ENCODE measurements at regions not wholly inside any gene's neighbourhood (a gene's known extent, or its start where the extent isn't known, plus 50 kb on each side); places are given as distances from the start of the nearest gene placed in this dataset.
"Not testable (repeated sequence)": the region's sequence is repeated elsewhere in the genome, so short reads cannot be mapped to it uniquely, and the experiment has no call there.

DNA sequence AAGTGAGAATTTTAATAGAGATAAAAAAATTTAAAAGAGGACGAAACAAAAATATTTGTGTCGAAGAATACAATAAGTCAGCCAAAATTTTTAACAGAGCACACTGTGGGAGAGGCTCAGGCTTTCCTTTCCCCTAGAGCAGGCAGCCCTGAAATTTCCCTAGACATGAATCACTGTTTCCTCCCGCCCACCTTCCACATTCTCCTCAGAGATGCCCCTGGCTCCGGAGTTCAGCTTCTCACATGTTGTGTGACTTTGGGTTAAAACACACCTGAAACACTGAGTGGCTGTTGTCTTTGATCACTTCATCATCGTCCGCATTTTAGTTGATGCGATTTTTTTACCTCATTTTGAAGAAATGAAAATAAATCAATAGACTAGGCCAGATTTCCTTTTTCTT lies 1183.8 kb downstream of the TMEM121 start:
- TF ChIP-seq BACH2 (CRISPR knock-in tag; IDR thresholded peaks at IDR 0.05; ENCODE audit: borderline replicate concordance); RARB (CRISPR knock-in tag; IDR thresholded peaks at IDR 0.05); OSR1 (CRISPR knock-in tag; IDR thresholded peaks at IDR 0.05); CREB5 (CRISPR knock-in tag; IDR thresholded peaks at IDR 0.05; ENCODE audit: low read depth); ZFP30 (CRISPR knock-in tag; IDR thresholded peaks at IDR 0.05); PPARA (CRISPR knock-in tag; IDR thresholded peaks at IDR 0.05; ENCODE audit: borderline replicate concordance); TOX (CRISPR knock-in tag; IDR thresholded peaks at IDR 0.05; ENCODE audit: borderline replicate concordance); ZNF70 (CRISPR knock-in tag; IDR thresholded peaks at IDR 0.05); TSHZ2 (CRISPR knock-in tag; IDR thresholded peaks at IDR 0.05); POU6F1 (CRISPR knock-in tag; IDR thresholded peaks at IDR 0.05; ENCODE audit: borderline replicate concordance, low read depth): not testable (repeated sequence)
- TF ChIP-seq, protein P1, sequence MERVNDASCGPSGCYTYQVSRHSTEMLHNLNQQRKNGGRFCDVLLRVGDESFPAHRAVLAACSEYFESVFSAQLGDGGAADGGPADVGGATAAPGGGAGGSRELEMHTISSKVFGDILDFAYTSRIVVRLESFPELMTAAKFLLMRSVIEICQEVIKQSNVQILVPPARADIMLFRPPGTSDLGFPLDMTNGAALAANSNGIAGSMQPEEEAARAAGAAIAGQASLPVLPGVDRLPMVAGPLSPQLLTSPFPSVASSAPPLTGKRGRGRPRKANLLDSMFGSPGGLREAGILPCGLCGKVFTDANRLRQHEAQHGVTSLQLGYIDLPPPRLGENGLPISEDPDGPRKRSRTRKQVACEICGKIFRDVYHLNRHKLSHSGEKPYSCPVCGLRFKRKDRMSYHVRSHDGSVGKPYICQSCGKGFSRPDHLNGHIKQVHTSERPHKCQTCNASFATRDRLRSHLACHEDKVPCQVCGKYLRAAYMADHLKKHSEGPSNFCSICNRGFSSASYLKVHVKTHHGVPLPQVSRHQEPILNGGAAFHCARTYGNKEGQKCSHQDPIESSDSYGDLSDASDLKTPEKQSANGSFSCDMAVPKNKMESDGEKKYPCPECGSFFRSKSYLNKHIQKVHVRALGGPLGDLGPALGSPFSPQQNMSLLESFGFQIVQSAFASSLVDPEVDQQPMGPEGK (CRISPR knock-in tag; IDR thresholded peaks at IDR 0.05; ENCODE audit: borderline replicate concordance): not testable (repeated sequence)
- TF ChIP-seq, protein P2, sequence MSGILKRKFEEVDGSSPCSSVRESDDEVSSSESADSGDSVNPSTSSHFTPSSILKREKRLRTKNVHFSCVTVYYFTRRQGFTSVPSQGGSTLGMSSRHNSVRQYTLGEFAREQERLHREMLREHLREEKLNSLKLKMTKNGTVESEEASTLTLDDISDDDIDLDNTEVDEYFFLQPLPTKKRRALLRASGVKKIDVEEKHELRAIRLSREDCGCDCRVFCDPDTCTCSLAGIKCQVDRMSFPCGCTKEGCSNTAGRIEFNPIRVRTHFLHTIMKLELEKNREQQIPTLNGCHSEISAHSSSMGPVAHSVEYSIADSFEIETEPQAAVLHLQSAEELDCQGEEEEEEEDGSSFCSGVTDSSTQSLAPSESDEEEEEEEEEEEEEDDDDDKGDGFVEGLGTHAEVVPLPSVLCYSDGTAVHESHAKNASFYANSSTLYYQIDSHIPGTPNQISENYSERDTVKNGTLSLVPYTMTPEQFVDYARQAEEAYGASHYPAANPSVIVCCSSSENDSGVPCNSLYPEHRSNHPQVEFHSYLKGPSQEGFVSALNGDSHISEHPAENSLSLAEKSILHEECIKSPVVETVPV (CRISPR knock-in tag; IDR thresholded peaks at IDR 0.05): not testable (repeated sequence)
